Lung (tissue), 11 donors: ENCODE measurements at regions not wholly inside any gene's neighbourhood (a gene's known extent, or its start where the extent isn't known, plus 50 kb on each side); places are given as distances from the start of the nearest gene placed in this dataset.

Experiments
- ATAC-seq: fragments of 200-7000 bp; cut with Tn5 transposase; one replicate; pipeline ENCODE4 v1.9.1; 2020; ENCODE audit warnings: moderate number of reproducible peaks; ENCODE audit not compliant: insufficient read depth, low FRiP score
- DNase-seq, 3 donors: peaks; one replicate each; pipeline ENCODE4 v3.0.0-alpha.2; 2013 to 2017
- H3K27ac ChIP-seq, 2 donors: one replicate each; pipeline ENCODE4 v1.5.1; 2013; ENCODE audit warnings: mild to moderate bottlenecking in 2 of 2, moderate library complexity in 2 of 2, control low read depth in 1 of 2, inconsistent platforms in 1 of 2, low read depth in 1 of 2, low read length in 1 of 2
- H3K27me3 ChIP-seq, 3 donors: one replicate each; pipeline ENCODE4 v1.5.1; 2013; ENCODE audit warnings: low read length in 2 of 3; ENCODE audit not compliant: control insufficient read depth in 3 of 3, insufficient read depth in 3 of 3
- H3K36me3 ChIP-seq, 4 donors: one replicate each; pipeline ENCODE4 v1.5.1; 2013; ENCODE audit warnings: low read length in 4 of 4, mild to moderate bottlenecking in 1 of 4, moderate library complexity in 1 of 4; ENCODE audit not compliant: control insufficient read depth in 4 of 4, insufficient read depth in 4 of 4
- H3K4me1 ChIP-seq, 5 donors: one replicate each; pipeline ENCODE4 v1.5.1; 2013; ENCODE audit warnings: low read length in 5 of 5, mild to moderate bottlenecking in 2 of 5, moderate library complexity in 1 of 5; ENCODE audit not compliant: control insufficient read depth in 5 of 5, insufficient read depth in 5 of 5
- H3K4me3 ChIP-seq: one replicate; pipeline ENCODE4 v1.5.1; 2013; ENCODE audit warnings: mild to moderate bottlenecking, control low read depth, moderate library complexity
- H3K9ac ChIP-seq, 2 donors: one replicate each; pipeline ENCODE4 v1.5.1; 2013; ENCODE audit warnings: low read length in 2 of 2, control low read depth in 1 of 2; ENCODE audit not compliant: insufficient read depth in 1 of 2
- H3K9me3 ChIP-seq, 4 donors: one replicate each; pipeline ENCODE4 v1.5.1; 2013; ENCODE audit warnings: low read length in 3 of 4, mild to moderate bottlenecking in 1 of 4, moderate library complexity in 1 of 4; ENCODE audit not compliant: control insufficient read depth in 4 of 4, insufficient read depth in 3 of 4
- WGBS, 2 donors: extraction: QIAGEN DNeasy Blood & Tissue Kit; methylation state at CpG; one replicate each; pipeline ENCODE4 v1.1.7; 2013; 5-methylcytosine and 5-hydroxymethylcytosine counted together
- TF ChIP-seq, protein P1 (sequence below): IDR thresholded peaks from 2 replicates; pipeline ENCODE4 v1.5.1; 2012; ENCODE audit warnings: mild to moderate bottlenecking; ENCODE audit errors: control extremely low read depth, extremely low read depth
- donor health status: control.
- donor health status: control.
- donor health status: Bipolar disorder and iron deficiency.
- donor health status: healthy.
- donor health status: DM: yes; HTN: yes; CAD: no.

DNA sequence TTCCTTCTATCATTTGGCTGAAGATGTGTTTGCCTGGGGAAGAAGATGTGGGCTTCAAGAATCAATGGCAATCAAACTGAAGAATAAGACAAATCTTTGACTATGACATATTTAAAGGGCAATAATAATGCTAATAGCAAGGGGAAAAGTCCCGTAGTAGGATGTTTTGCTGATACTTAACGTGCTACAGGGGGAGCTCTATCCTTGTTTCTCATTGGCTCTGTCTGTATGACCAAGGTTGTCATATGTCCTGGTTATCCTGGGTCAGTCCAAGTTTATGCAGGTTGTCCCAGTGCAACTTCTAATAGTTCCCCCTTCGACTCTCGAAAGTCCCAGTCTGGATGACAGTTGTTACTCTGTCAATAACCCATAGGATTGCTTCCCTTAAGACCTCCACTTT lies 321.3 kb downstream of the DHX35 start:
- Histone ChIP-seq H3K9me3 (peaks cover 0 to 2% (median 0%) of the 10 kb centered on the region in 4 donors), H3K4me3 (no peak overlapping the region), H3K9ac (no peak overlapping the region), H3K27ac (no peak overlapping the region), H3K4me1 (no peaks in the 10 kb centered on the region), H3K27me3 (no peaks in the 10 kb centered on the region), H3K36me3 (no peaks in the 10 kb centered on the region)
- DNase-seq (no peak), ATAC-seq (no peak)
- TF ChIP-seq, protein P1, sequence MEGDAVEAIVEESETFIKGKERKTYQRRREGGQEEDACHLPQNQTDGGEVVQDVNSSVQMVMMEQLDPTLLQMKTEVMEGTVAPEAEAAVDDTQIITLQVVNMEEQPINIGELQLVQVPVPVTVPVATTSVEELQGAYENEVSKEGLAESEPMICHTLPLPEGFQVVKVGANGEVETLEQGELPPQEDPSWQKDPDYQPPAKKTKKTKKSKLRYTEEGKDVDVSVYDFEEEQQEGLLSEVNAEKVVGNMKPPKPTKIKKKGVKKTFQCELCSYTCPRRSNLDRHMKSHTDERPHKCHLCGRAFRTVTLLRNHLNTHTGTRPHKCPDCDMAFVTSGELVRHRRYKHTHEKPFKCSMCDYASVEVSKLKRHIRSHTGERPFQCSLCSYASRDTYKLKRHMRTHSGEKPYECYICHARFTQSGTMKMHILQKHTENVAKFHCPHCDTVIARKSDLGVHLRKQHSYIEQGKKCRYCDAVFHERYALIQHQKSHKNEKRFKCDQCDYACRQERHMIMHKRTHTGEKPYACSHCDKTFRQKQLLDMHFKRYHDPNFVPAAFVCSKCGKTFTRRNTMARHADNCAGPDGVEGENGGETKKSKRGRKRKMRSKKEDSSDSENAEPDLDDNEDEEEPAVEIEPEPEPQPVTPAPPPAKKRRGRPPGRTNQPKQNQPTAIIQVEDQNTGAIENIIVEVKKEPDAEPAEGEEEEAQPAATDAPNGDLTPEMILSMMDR = no peak
- 83% methylated on average over 4 of the region's 4 CpGs for WGBS, 2 donors

DNA sequence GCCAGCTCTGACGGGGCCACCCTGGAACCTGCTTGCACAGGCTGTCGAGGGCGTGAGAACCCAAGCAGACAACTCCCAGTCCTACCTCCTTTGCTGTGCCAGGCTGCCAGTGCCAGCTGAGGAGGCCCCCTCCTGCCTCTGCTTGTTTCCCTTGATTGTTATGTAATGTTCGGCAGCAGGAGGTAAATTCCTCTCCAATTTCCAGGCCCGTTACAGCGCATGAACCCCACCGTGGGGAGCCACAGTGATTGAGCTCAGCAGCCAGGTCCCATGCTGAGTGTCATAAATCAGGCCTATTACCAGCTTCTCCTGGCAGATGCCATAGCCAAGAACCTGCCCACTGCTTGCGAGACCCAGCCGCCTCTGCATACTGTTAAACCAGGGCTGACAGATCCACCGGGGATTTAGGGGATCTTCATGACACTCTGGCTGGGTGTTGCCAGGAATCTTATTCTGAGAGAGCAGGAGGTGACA lies 320.5 kb downstream of the DHX35 start:
- Histone ChIP-seq H3K27me3 (no peaks in the 10 kb centered on the region), H3K4me1 (no peaks in the 10 kb centered on the region), H3K4me3 (no peak overlapping the region), H3K36me3 (no peaks in the 10 kb centered on the region), H3K9ac (no peak overlapping the region), H3K9me3 (peaks cover 0 to 2% (median 0%) of the 10 kb centered on the region in 4 donors), H3K27ac (no peak overlapping the region)
- DNase-seq (no peak), ATAC-seq (no peak)
- 63 to 67% methylated on average over 10 of the region's 10 CpGs for WGBS, 2 donors
- TF ChIP-seq, protein P1 = no peak

GRCh38 chr20:39280875-39281274 lies 318.7 kb downstream of the DHX35 start:
- no peaks in the 10 kb centered on the region for H3K27me3 ChIP-seq
- H3K36me3 ChIP-seq = no peaks in the 10 kb centered on the region
- H3K9me3 ChIP-seq = peaks cover 0 to 4% (median under 1%) of the 10 kb centered on the region in 4 donors
- H3K4me3 ChIP-seq = no peak overlapping the region
- ATAC-seq (no peak), DNase-seq (no peak)
- no peak overlapping the region for H3K27ac ChIP-seq
- H3K9ac ChIP-seq = no peak overlapping the region
- 83 to 88% methylated on average over 3 of the region's 3 CpGs for WGBS, 2 donors
- no peaks in the 10 kb centered on the region for H3K4me1 ChIP-seq
- TF ChIP-seq, protein P1 = no peak

DNA sequence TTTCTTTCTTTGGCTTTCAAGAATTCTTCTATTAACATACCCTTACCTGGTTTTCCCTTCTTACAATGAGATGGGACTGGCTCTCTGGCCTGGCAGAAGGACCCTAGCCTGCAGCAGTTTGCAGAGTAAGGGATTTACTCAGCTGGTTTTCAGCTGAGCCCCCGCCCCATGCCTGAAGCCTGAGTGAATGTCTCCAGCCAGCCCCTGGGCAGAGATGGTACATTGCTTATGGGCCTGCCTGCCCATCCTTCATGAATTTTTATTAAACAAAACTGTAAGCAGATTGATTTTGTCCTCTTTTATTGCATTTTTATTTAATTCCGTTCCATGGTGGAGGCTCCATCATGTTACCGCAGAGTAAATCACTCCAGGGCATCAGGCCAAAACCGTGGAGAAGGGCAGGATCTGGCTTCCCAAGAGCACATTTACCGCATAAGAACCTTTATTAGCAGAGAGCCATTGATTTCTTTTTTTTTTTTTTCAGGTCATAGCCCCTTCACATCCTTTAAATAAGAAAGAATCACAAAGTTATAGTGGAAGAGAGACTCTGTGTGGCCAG lies 316.2 kb downstream of the DHX35 start:
- 82 to 86% methylated on average over 5 of the region's 5 CpGs for WGBS, 2 donors
- no peak overlapping the region for H3K4me3 ChIP-seq

More for the DNA sequence above, 316.2 kb downstream of the DHX35 start:
- TF ChIP-seq, protein P1 = no peak
- no peaks in the 10 kb centered on the region for H3K4me1 ChIP-seq
- ATAC-seq (no peak), DNase-seq (peak in 1 of 3 donors; percentile 7)
- no peak overlapping the region for H3K27ac ChIP-seq
- H3K36me3 ChIP-seq = no peaks in the 10 kb centered on the region
- H3K9ac ChIP-seq = no peak overlapping the region
- no peaks in the 10 kb centered on the region for H3K27me3 ChIP-seq
- peaks cover 0 to 4% (median under 1%) of the 10 kb centered on the region in 4 donors for H3K9me3 ChIP-seq
